OCI-LY7 (cell line): ENCODE measurements at regions not wholly inside any gene's neighbourhood (a gene's known extent, or its start where the extent isn't known, plus 50 kb on each side); places are given as distances from the start of the nearest gene placed in this dataset.

Experiments used
- EZH2phosphoT487 ChIP-seq: fragments of 200-600 bp; sonication (generic); IDR thresholded peaks from 2 replicates; pipeline ENCODE4 v1.6.1; 2018; ENCODE audit warnings: low read depth, borderline replicate concordance, mild to moderate bottlenecking, mixed run types, antibody characterized with exemption, low read length, moderate library complexity, mixed read lengths
- TF ChIP-seq, protein P1 (sequence below): fragments of 200-600 bp; sonication (generic); conservative IDR thresholded peaks from 2 replicates; pipeline ENCODE4 v1.5.1; 2014; ENCODE audit warnings: mild to moderate bottlenecking, antibody characterized with exemption, low read length, moderate library complexity, mixed read lengths

DNA sequence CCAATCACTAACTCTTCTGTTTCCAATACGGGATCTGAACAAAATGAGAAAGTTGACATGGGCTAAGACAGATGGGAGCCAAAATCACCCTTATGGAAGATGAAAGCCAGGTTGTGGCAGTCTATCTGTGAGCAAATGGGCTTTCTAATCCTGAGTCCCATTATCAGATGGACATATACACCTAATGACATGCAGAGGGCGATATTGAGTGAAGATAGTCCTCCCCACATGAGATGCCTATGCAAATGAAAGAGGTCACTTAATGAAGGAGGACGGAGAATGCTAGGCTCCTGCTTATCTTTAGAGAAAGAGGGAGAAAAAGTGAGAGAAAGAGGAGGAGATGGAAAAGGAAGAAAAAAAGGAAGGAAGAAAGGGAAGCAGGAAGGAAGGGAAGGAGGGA lies 547.5 kb downstream of the NLGN4X start:
- TF ChIP-seq, protein P1, sequence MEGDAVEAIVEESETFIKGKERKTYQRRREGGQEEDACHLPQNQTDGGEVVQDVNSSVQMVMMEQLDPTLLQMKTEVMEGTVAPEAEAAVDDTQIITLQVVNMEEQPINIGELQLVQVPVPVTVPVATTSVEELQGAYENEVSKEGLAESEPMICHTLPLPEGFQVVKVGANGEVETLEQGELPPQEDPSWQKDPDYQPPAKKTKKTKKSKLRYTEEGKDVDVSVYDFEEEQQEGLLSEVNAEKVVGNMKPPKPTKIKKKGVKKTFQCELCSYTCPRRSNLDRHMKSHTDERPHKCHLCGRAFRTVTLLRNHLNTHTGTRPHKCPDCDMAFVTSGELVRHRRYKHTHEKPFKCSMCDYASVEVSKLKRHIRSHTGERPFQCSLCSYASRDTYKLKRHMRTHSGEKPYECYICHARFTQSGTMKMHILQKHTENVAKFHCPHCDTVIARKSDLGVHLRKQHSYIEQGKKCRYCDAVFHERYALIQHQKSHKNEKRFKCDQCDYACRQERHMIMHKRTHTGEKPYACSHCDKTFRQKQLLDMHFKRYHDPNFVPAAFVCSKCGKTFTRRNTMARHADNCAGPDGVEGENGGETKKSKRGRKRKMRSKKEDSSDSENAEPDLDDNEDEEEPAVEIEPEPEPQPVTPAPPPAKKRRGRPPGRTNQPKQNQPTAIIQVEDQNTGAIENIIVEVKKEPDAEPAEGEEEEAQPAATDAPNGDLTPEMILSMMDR, result peak; percentile 50
- TF ChIP-seq EZH2phosphoT487, result no peak
